ENCODE measurements at regions not wholly inside any gene's neighbourhood (a gene's known extent, or its start where the extent isn't known, plus 50 kb on each side); places are given as distances from the start of the nearest gene placed in this dataset.
"Not testable (repeated sequence)": the region's sequence is repeated elsewhere in the genome, so short reads cannot be mapped to it uniquely, and the experiment has no call there.

DNA sequence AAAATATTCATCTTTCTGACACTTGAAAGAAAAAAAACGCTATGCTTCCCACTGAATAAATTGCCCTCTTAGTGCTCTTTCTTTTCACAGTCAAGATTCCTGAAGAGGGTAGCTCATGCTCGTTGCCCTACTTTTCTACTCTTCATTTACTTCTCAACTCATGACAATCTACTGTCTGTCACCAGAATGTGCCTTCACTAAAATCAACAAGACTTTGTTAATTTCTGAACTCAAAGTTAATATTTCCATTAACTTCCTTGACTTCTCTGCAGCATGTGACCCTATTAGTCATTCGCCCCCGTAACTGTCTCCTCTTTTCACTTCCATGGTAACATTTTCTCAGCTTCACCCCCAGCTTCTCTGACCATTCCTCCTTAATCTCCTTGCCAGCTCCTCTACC is 98.9 kb upstream of the MAPRE2 start:
- DNase-seq (ENCODE audit: low read depth): no peak

GRCh38 chr18:34942975-34943374 is 98.2 kb upstream of the MAPRE2 start:
- DNase-seq (ENCODE audit: low read depth): no peak

- DNase-seq (ENCODE audit: low read depth): no peak
Measured at GRCh38 chr18:34943587-34943986, 97.6 kb upstream of the MAPRE2 start.

- no peak for DNase-seq (ENCODE audit: low read depth)
Measured at GRCh38 chr18:34947711-34948125, 93.5 kb upstream of the MAPRE2 start.

GRCh38 chr18:34951625-34952379 is 89.4 kb upstream of the MAPRE2 start:
- DNase-seq (ENCODE audit: low read depth): no peak

DNA sequence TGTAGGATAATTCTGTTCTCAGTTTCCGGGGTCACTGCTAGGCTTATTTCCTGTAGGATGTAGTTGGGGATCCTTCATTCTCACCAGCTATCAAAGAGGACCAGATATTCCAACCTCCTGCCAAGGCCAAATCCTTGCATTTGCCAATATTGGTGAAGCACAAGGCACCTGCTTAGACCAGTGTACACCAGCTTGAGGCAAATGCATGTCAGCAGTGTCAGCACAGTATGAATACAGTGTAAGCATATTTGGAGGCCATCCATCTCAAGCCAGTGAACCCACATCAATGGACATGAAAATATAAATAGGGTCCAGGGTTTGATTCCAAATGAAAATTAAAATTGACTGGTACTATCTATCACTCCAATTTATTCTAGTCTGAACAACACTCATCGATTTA is 88.0 kb upstream of the MAPRE2 start:
- DNase-seq (ENCODE audit: low read depth): no peak

DNA sequence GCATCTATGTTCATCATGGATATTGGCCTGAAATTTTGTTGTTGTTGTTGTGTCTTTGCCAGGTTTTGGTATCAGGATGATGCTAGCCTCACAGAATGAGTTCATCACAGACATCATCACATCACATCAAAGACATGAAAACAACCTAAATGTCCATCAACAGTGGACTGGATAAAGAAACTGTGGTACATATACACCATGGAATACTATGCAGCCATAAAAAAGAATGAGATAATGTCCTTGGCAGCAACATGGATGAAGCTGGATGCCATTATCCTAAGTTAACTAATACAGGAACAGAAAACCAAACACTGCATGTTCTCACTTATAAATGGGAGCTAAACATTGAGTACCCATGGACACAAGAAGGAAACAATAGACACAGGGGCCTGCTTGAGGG is 85.7 kb upstream of the MAPRE2 start:
- not testable (repeated sequence) for DNase-seq (ENCODE audit: low read depth)

DNA sequence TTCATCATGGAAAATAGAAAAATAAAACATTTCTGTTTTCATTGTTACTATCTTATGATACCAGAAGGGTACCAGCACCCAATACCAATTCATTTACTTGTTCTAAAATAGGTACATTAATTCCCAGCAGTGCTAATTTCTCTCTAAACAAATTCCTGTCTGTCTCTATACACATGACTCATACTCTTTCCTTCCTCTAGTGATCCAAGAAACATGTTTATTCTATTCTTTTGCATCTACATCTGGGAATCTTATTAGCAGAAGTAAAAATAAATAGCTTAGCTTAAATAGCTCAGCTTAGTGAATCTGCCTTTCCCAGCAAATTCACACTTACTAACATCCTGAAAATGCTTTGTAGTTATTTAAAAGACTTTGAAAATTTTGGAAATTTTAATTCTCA is 84.5 kb upstream of the MAPRE2 start:
- DNase-seq (ENCODE audit: low read depth): no peak

- DNase-seq (ENCODE audit: low read depth): no peak
Measured at GRCh38 chr18:34957119-34957863, 83.9 kb upstream of the MAPRE2 start.

GRCh38 chr18:34957864-34958259 is 83.4 kb upstream of the MAPRE2 start:
- no peak for DNase-seq (ENCODE audit: low read depth)

DNA sequence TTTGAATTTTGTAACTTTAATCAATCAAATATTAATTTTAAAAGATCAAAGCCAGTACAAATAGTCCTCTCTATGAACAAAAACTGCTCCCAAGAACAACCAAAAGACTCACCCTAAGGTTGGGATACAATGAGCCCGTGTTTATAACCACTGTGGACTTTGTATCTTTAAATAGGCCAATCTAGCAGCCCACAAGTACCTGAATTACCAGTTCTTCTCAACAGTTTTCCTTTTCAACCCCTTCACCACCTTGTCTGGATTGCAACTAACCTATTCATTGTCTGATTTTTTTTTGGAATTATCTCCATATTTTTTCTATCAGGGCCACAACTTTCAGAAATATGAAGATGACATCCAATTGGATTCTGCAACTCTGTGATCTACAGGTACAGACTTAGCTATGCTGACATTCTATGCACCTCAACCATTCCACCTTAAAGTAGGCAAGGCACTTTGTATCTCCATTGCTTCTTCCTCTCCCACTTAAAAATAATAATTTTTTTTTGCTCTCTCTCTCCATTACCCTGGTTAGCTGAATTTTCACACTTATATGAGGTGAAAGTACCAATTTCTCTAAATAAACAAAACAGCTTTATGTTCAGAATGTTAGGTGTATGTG is 81.9 kb upstream of the MAPRE2 start:
- no peak for DNase-seq (ENCODE audit: low read depth)

GRCh38 chr18:34959989-34960388 is 81.2 kb upstream of the MAPRE2 start:
- DNase-seq (ENCODE audit: low read depth): no peak

- no peak for DNase-seq (ENCODE audit: low read depth)
Measured at GRCh38 chr18:34965108-34965507, 76.1 kb upstream of the MAPRE2 start.

GRCh38 chr18:34965566-34965965 is 75.6 kb upstream of the MAPRE2 start:
- no peak for DNase-seq (ENCODE audit: low read depth)

- no peak for DNase-seq (ENCODE audit: low read depth)
Measured at GRCh38 chr18:34970106-34970505, 71.1 kb upstream of the MAPRE2 start.

DNA sequence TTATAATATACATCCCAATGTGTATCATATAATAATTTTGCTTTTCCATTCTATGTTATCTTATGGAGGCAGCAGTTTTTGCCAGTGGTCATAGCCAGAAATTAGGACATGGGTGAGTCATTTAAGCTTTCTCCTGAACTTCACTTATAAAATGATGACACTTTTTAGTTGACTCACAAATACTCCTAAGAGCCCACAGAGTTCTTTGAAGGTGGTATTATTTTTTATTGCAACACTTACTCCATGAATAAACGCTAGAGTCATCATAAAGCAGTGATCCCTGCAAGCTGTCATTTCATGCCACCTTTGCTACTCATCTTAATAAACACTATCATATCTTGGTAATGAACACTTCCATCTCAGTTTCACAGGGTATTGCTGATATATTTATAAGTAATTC is 69.9 kb upstream of the MAPRE2 start:
- no peak for DNase-seq (ENCODE audit: low read depth)

- no peak for DNase-seq (ENCODE audit: low read depth)
Measured at GRCh38 chr18:34972765-34973414, 68.3 kb upstream of the MAPRE2 start.

GRCh38 chr18:34976123-34976522 is 65.1 kb upstream of the MAPRE2 start:
- no peak for DNase-seq (ENCODE audit: low read depth)

DNA sequence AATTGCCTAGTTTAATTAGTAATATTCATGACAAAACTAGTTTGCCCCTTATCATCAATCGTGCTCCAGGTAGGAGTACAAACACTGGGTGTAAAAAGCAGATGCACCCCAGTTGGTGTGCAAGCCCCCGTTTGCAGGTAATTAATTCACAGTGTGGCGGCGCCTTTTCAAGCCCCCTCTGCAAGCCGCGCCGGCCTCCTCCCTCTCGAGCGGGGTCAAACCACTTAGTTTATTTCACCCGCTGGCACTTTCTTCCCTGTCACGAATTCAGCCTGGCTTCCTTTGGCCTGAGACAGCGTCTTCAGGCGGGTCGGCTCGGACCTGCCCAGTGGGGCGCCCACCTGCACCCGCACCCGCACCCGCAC is 64.7 kb upstream of the MAPRE2 start:
- DNase-seq (ENCODE audit: low read depth): no peak

DNA sequence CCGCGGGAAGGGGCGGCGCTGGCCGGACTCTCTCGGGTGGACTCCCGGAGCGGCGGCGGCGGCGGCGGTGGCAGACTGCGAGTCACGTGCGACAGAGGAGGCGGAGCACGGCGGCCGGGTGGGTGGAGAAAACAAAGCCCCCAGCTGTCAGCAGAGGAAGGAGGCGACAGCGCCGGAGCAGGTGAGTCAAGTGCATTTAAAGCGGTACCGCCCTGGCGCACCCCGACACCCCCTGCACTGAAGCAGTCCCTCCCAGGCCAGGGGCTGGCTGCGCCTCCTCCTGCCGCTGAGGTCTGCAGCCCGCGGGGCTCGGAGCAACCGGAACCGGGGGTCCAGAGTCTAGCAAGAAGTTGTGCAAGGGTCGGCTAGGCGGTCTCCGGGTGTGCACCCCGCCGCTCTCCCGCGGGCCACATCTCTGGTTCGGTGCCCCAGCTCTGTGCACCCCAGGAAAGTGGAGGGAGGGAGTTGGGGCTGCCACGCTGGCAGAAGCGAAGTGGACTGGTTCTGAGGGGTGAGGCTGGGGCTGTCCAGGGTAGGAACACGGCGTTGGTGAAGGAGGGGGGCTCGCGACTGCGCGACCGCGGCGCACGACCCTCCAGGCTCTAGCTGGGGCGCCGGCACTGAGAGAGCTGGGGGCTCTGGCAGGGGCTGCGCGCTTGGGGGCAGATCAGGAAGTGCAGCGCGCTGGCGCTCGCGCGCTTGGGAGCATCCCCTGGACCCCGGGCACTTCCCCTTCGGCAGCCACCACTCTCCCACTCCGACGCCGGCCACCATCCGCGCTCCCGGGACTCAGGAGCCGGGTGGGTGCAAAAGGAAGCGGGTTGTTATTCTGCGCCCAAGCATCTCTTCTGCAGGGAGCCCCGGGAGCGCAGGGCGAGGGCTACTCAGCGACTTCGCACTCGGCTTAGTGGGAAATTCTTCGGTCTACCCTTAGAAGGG is 64.0 kb upstream of the MAPRE2 start:
- DNase-seq (ENCODE audit: low read depth): no peak

DNA sequence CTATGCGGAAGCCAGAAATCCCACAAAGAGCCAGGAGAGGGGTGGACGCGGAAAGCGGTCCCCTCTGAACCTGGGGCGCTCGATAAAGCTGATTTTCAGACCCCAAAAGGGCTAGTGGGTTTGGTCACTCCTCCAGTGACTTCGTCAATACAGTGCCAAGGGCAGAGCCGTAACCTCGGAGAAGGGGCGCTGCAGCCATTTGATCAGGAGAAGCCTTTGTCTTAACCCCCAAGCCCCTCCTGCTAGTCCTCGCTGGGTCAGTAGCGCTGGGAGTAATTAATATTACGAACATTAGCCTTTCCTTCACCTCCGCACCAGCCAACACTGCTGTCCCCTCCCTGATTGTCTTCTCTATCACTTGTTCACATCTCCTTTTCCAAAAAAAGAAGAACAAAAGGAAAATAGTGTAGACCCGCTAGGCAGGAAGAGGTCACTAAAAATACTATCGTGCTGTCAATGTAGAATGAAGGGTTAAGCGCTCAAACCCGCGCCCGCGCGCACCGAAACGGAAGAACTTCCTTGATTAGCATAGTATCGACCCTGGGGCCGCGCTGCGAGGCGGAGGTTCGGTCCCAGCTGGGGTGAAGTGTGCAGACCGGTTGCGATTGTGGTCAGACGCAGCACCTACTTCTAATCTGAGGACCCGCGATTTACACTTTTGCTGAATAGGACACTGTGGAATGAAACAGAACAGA is 63.2 kb upstream of the MAPRE2 start:
- no peak for DNase-seq (ENCODE audit: low read depth)
